Stimulated activated CD8-positive, alpha-beta memory T cell treated with anti-CD3 and anti-CD28 coated beads, Interleukin-7, amount 100 ng/mL, for 4 hours (primary cell): ENCODE measurements at regions not wholly inside any gene's neighbourhood (a gene's known extent, or its start where the extent isn't known, plus 50 kb on each side); places are given as distances from the start of the nearest gene placed in this dataset.

Experiments used
- DNase-seq, 2 donors: peaks; one replicate each; pipeline ENCODE4 v3.0.0-alpha.2; 2020; ENCODE audit warnings: low read depth in 2 of 2

DNA sequence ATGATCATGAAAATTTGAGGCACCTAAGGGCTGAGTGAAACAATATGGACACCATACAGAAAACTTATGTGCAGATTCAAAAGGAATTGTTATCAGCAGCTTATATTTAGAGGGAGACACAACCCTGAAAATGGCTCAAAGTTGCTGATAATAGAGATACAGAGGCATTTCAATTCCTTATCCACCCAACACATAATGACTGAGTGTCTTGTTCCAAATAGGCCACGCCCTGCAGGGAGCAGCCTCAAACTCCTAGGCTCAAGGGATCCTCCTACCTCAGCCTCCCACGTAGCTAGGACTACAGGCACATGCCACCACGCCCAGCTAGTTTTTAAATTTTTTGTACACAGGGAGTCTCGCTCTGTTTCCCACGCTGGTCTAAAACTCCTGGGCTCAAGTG is 79.0 kb downstream of the LBH start:
- DNase-seq, result no peak

DNA sequence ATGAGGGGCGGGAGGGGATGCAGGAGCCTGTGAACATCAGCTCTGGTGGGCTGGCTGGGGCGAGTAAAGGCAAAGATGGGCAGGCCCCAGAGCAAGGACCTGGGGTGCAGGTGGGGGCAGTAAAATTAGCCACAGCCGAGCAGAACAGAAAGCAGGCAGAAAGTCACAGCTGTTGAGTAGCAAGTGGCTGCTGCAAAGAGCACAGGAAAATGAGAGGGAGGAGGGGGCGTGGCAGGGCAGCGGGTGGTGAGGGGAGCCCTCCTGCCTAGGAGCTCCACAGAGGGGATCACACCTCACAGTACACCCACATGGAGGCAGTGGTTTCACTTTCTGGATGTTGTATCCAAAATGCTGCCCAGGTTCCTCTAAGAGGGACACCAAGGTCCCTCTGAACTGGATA is 79.6 kb downstream of the LBH start:
- DNase-seq, result peak in 1 of 2 donors; percentile 15

DNA sequence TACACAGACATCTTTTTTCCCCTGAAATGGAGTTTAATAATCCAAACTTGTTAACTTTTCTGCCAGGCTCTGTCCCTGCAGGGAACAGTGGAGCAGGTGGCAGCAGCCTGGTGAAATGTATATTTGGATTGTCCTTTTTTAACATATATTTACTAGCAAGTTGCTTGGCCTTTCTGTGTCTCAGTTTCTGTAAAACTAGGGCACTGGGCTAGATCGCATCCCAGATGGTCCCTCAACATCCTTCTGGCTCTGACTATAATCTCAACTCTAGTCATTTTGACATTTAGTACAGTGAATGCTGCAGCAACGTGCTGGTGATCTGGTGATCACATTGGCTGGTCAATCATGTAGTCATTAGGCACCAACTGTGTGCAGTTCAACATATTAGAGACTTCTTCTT is 80.4 kb downstream of the LBH start:
- no peak for DNase-seq

DNA sequence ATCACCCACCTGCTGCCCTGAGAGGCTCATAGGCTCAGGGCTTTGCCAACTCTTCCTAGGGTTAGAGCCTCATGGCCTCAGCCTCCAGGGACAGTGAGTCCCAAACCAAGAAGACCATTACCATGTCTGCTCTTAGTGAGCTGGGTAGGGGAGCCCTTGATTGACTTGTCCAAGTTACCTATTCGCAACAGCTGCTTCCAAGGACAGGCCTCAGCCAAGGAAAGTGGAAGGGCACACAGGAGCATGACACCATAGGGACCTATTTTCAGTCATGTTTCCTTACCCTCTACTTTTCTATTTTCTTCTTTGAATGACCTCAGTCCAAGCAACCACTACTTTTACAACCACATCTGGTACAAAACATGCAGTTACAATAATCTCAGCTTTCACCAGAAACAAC is 81.6 kb downstream of the LBH start:
- no peak for DNase-seq

DNA sequence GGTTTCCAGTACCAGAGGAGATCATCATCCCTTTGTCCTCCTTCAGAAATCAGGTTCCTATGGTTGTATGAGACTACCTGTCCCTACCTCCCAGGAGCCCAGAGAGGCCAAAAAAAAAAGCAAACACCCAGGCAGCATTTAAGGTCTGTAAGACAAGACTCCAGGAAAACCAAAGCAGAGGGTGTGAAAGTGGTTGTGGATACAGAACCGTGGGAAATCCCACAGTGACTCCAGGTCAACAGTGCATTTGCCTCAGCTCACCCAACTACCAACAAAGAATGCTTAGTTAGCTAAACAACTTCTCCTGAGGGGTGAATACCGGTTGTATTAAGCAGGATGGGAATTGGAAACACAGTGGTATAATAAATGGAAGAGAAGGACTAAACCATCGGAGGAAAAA is 83.6 kb downstream of the LBH start:
- DNase-seq, result no peak

DNA sequence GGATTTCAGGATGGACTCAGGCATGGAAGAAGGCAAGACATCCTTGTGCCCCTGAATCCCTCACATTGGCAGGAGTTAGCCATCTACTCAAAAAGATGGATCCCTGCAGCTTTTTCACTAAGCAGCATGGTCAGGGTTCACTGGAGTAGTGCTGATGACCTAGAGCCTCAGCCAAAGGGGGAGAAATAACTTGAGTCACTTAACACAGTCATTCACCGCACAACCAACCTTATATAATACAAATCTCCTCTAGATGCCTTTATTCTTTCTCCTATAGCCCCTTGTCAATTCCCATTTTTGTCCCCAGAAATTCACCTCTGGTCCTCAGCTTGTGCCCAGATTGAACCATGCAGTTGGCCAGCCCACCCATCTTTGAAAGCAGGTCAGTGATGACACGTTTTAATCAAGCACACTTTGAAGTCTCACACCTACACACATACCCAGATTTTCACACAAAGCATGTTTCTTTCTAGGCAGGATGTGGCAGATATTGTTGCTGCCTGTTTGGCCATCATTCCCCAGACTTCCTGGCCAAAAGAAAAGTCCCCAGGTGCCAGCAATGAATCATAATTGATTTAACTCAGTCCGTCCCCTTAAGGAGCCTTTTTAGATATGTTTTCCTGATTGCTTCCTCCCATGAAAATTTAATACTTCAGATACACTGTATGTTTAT is 84.2 kb downstream of the LBH start:
- no peak for DNase-seq

DNA sequence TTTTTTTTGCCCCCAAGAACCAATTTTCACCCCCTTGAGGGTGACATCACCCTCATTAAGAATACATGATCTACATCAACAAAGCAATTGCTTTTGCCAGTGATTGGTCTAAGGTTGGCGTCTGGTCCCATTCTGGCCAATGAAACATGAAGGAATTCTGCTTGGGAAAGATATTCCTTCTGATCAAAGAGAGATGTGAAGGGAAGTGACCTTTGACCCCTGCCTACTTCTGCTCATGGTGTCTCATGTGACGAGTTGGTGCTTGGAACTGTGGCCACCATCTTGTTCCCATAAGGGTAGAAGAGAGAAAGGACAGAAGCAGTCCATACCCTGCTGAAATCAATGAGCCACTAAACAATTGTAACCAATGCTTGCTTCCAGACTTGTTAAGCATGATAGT is 85.1 kb downstream of the LBH start:
- DNase-seq, result no peak

DNA sequence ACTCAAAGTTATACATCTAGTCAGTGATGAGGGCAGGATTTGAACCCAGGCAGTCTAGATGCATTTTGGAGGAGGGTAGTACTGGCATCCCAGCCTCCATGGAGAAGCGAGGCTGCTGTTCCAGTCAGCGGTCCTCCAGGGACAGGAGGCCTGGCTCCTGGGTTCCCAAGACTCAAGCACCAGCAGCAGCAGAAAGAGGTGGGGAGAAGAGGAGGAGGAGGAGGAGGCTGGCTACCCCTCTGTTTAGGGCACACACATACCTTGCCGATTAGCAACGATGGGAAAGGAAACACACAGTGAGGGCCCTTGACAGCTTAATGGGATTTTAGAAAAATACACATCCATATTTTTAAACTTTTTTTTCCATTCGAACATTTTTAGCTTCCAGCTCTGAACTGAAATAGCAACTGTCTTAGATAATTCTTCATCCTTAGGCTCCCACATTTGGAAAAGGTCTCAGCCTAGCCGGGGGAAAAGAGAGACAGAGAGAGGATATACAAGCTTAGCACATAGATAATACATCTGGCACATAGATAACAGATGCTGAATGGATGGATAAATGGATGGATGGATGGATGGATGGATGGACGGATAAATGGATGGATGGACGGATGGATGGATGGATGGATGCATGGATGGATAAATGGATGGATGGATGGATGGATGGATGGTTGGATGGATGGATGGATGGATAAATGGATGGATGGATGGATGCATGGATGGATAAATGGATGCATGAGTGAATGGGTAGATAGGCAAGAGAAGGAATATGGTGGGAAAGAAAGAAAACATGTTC is 87.9 kb downstream of the LBH start:
- no peak for DNase-seq

DNA sequence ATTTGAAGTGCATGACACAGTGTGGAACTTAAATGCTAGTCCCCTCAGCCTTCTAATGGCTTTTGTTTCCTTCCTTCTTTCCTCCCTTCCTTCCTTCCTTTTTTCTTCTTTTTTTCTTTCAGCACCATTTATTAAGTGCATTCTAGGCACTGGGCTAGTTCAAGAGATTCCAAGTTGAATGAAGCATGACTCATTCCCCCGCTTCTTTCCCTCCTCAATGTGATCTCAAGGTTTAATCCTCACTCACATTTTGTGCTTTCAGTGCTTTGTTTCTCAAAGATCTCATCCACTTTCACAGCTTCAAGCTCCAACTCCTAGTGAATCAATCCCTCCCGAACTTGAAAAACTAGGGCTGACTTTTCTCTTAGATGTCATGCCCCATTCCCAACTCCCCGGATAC is 90.1 kb downstream of the LBH start:
- no peak for DNase-seq

DNA sequence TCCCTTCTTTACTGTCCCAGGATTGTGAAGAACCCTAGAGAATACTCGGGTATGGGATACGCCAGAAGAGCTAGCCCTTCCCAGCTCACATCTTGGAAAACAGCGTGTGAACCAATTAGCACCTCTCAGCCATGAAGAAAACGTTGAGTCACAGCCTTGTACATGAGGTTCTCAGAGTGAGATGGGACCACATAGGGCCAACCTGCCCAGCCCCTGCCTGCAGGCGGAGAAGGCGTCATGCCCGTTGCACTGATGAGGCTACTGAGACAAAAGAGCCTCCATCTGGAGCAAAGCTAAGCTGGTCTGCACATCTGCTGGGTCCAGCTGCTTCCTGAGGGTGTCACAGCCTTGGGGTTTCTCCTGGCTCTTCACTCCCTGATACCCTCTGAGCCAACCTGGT is 92.2 kb downstream of the LBH start:
- DNase-seq, result no peak

DNA sequence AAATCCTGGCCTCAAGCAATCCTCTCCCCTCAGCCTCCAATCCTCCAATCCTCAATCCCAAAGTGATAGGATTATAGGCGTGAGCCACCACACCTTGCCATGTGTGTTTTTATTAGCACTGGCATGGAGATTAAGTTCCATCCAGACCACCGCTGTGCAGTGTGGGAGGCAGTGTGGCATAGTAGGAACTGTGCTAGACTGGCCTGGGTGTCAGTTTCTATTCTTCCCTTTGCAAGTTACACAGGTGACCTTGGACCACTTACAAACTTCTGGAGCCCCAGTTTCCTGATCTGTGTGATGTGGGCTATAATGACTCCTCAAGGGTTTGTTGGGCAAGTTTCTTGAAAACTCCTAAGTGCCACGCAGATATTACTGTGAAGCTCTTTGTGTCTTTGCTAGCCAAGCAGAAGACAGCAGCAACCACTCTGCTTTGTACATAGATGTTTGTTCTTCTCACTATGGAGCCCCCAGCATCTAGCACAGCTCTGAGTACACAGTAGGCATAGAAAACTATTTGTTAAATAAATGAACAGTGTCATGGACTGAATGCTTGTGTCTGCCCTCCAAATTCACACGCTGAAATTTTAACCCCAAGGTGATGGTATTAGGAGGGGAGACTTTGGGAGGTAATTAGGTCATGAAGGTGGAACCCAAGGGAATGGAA is 93.0 kb downstream of the LBH start:
- DNase-seq, result no peak

DNA sequence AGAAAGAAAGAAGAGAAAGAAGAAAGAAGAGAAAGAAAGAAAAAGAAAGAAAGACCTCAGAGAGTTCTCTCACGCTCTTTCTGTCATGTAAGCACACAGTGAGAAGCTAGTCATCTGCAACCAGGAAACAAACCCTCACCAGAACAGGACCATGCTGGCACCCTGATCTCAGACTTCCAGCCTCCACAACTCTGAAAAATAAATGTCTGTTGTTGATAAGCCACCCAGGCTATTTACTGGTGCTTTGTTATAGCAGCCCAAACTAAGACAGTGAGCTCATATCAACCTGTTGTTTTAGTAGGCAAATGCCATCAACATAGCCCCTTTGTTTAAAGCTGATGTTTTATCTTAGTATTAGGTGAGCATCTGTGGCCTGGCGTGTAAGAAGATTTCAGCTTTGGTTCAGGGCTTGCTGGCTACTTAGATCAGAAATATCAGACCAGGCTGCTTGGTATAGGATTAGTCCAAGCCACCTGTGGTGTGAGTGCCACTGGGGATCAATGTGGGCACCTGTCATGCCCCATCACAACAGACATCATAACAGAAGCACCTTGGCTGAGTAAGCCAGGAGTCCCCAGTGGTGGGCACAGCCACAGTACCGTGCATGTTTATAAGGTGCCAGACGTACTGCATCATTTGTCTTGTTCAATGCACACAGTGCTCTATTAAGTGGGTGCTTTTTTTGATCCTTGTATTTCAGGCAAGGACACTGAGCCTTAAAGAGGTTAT is 94.4 kb downstream of the LBH start:
- no peak for DNase-seq

DNA sequence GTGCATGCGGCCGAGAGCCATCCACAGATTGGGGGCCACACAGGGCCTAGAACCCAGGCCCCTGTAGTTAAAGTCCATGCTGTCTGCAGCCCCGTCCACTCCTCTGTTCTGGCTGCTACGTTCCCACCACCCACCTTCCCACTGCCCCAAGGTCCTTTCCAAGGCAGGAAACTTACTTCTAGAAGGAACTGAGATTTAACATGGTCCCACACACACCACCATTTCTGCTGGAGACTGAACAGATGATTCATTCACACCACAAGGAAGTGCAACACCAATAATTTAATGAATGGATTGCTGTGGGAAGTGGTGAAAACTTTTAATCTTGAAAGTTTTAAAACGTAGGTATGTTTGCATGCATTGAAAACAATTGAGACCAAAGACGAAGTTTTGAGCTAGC is 95.2 kb downstream of the LBH start:
- no peak for DNase-seq

DNA sequence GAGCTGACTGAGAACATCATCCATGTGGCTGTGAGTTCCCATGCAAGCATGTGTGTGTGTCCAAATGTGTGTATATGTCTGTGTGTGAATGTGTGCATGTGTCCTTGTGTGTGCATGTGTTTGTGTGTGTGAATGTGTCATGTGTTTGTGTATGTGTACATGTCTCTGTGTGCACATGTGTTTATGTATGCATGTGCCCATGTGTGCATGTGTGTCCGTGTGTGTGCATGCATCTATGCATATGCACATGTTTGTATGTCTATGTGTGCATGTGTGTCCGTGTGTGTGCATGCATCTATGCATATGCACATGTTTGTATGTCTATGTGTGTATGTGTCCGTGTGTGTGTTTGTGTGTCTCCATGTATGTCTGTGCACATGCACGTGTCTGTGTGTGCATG is 99.7 kb downstream of the LBH start:
- DNase-seq, result no peak

DNA sequence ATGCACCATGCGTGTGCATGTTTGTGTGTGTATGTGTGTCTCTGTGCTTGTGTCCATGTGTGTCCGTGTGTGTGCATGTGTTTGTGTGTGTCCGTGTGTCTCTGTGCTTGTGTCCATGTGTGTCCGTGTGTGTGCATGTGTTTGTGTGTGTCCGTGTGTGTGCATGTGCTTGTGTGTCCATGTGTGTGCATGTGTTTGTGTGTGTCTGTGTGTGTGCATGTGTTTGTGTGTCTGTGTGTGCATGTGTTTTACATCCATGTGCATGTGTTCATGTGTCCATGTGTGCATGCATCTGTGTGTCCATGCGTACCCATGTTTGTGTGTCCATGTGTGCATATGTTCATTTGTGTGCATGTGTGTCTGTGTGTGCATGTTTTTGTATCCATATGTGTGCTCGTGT is 100.5 kb downstream of the LBH start:
- no peak for DNase-seq

DNA sequence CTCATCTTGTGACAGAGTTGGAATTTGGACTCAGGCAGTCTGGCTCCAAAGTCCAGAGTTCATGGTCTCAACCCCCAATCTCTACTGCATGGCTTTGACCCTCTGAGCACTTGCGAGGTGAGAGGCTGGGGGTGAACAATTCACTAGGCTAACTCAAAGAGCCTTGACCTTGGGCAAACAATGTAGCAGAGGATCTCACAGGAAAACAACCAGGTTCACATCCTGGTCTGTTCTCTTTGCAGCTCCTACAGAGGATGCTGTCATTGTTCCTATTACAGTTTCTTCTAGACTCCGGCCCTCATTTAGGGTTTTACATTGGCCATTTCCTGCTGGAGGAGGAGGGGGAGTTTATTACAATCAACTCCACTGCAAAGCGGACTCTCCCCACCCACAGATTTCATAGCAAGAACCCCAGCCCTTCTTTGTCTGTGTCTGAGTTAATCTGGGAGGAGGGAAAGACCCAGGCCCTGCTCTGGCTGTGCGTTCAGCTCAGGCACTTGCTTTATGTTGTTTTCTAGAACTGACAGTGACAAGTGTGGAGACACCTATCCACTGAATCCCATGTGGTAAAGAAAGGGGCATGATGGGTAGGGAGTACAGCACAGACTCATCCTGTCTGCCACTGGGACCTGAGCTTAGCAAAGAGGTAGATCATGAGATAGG is 101.6 kb downstream of the LBH start:
- DNase-seq, result peak in 1 of 2 donors; percentile 35

DNA sequence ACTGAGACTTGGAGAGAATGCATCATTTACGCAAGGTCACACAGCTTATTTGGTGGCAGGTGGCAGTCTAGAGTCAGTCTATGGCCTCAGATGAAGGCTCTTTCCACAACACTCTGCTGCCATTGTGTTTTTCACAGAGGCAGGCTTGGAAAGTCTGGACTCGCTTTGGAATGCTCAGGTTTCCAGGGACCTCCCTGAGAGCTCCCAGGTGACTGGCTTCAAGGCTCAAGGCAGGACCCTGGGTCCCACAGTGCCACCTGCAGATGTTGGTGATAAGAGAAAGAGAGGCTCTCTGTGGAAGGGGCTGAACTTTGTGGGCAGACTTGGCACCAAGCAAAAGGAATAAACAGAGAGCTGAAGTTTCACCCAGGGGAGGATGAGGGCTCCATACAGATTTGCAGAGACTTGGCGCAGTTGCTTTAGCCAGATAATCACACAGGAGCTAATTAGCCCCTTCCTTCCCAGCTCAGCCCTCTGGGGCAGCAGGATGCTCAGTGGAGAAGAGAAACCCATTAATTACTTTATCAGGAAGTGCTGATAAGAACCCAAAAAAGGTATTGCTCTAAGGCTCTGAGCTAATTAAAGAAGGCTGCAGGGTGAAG is 103.5 kb downstream of the LBH start:
- DNase-seq, result no peak

DNA sequence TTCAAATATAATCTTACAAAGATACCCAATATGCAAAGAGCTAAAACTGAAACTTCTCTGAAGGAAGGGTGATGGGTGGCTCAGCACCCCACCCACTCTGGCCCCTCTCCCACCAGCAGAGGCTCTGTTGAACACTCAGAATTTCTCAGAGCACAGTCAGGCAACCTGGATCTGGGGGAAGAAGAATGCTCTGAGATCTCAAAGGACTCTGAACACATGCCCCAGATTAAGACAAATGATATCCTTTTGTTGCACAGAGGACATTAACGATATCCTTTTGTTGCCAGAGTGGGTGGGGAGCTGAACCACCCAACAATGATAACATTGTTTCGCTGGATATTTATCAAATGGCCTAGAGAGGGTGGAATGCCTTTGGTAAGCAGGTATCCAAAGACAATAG is 104.8 kb downstream of the LBH start:
- DNase-seq, result no peak

DNA sequence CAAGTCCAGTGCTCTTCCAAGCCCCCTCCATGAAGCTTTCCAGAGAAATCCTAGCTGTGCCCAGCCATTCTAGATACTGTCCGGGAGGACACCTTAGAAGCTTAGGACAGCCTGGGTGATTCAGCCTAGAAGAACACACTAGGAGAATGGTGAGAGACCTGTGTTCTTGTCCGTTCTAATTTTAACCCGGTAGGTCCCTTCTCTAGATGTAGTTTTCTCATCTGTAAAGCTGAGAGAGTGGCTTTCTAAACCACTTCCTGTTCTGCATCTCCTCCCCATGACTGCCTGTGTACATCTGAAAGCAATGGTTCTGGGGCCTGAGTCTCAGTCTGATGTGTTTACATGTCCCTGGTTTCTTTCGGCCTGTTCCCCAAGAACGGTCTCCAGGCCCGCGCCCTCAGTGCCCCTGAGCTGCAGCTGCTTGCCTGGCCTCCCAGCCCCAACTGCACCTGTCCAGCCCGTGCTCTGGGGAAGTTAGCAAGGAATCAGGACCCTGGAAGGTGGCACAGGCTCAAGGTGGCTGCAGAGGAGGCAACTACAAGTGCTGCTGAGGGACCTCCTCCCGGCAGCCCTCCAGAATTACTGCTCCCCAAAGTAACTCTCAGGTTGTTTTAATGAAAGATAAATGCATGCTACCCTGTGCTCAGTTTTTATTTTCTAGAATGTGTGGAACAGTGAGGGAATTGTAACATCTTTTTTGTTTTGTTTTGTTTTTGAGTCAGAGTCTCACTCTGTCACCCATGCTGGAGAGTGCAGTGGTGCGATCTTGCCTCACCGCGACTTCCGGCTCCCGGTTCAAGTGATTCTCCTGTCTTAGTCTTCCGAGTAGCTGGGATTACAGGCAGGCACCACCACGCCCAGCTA is 105.9 kb downstream of the LBH start:
- no peak for DNase-seq

DNA sequence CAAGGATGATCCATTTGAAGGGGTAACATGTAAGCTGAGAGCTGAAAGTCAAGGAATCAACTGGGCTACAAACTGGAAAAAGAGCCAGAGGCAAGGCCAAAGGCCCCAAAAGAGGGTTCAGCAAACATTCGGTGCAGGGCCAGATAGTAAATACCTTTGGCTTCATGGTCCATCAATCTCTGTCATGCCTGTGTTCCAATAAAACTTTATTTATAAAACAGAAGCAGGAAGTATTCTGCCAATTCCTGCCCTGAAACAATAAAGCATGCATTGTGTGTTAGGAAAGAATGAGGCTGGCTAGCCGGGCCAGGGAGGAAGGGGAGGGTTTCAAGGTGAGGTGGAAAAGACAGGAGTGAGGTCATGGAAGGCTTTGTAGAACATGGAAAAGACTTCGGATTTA is 107.1 kb downstream of the LBH start:
- DNase-seq, result no peak

DNA sequence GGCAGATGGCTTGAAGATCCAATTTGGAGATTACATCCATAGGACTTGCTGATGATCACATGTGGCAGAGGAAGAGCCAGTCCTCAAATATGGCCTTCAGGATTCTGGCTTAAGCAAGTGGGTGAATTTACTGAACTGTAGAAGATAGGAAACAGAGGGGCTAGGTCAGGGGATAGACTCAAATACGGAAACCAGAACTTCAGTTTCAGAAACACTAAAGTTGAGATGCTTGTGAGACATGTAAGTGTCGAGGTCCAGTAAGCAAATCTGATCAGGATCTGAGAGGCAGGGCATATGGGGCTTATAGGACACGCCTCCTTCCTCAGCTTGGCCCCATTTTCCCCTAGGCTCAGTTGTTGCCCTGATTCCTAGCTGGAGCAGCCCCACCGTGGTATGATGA is 107.7 kb downstream of the LBH start:
- no peak for DNase-seq
